GM12892 (cell line): ENCODE measurements at regions not wholly inside any gene's neighbourhood (a gene's known extent, or its start where the extent isn't known, plus 50 kb on each side); places are given as distances from the start of the nearest gene placed in this dataset.

Experiments used
- POLR2A ChIP-seq: IDR thresholded peaks from 2 replicates; pipeline ENCODE4 v1.6.1; 2011; ENCODE audit warnings: low read depth, low read length, control low read depth
- POLR2AphosphoS5 ChIP-seq: IDR thresholded peaks from 2 replicates; pipeline ENCODE4 v1.6.1; 2011; ENCODE audit warnings: low read depth, low read length, control low read depth
- TAF1 ChIP-seq: IDR thresholded peaks from 2 replicates; pipeline ENCODE4 v1.6.1; 2011; ENCODE audit warnings: low read depth, mild to moderate bottlenecking, control low read depth, low read length, borderline replicate concordance

DNA sequence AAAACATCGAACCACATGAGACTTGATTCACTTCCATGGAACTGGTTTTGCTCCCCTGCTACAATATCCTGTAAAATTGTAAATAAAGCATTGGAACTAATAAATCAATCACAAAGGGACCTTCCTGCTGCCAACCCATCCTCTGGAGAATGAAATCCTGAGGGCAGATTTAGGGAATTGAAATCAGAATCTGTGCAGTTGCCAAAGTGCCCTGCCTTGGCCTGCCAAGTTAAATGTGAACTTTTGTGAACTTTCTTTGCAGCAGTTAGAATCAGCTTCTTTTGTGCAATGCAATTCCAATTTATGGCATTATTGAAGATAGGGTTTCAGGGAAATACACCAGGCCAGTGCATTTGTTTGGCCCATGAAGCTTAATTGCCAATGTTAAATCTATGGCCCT, 263.1 kb downstream of the PTTG2 start:
- no peak for TF ChIP-seq POLR2A
- no peak for TF ChIP-seq TAF1
- TF ChIP-seq POLR2AphosphoS5, result no peak
